Chondrocyte (in vitro differentiated cells): ENCODE measurements at regions not wholly inside any gene's neighbourhood (a gene's known extent, or its start where the extent isn't known, plus 50 kb on each side); places are given as distances from the start of the nearest gene placed in this dataset.

ENCODE experiments used
- DNase-seq: peaks from one replicate; pipeline ENCODE4 v3.0.0; 2021; ENCODE audit warnings: mixed read lengths, low spot score
- H3K27ac Mint-ChIP-seq: one replicate; pipeline ENCODE4 v1.8.0; 2021; ENCODE audit warnings: mild to moderate bottlenecking, moderate library complexity, mixed read lengths; ENCODE audit not compliant: unreplicated experiment
- H3K27me3 Mint-ChIP-seq: 2 replicates; pipeline ENCODE4 v1.8.0; 2021; ENCODE audit warnings: low read depth, mixed read lengths
- H3K36me3 Mint-ChIP-seq: 2 replicates; pipeline ENCODE4 v1.8.0; 2021; ENCODE audit warnings: low read depth, mixed read lengths
- H3K4me1 Mint-ChIP-seq: 2 replicates; pipeline ENCODE4 v1.8.0; 2021; ENCODE audit warnings: low read depth, mild to moderate bottlenecking, mixed read lengths
- H3K4me3 Mint-ChIP-seq: one replicate; pipeline ENCODE4 v1.8.0; 2021; ENCODE audit warnings: mild to moderate bottlenecking, moderate library complexity, mixed read lengths; ENCODE audit not compliant: unreplicated experiment
- H3K9me3 Mint-ChIP-seq: 2 replicates; pipeline ENCODE4 v1.8.0; 2021; ENCODE audit warnings: low read depth, mixed read lengths
- TF ChIP-seq, protein P1 (sequence below): fragments of 200-600 bp; sonication (generic); IDR thresholded peaks from 2 replicates; pipeline ENCODE4 v1.5.0; 2021; ENCODE audit warnings: antibody characterized with exemption, mild to moderate bottlenecking, moderate library complexity

DNA sequence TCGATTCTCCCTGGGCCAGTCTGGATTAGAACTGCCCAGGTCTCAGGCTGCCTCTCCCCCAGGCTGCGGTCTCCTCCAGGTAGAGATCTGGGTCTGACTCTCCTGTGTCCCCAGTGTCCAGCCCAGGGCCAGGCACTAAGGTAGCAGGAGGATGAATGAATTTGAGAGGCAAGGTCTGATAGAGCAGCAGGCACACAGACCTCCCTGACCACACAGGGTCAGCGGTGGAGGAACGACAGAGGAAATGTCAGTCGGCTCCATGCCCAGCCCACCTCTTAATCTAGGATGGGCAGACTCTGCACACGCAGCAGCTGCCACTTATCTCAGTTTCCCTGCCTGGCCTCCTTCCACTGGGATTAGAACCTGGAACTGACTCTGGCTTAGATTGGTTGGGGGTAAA, 272.7 kb upstream of the MVB12B start:
- peaks cover 28% of the 10 kb centered on the region for H3K27me3 Mint-ChIP-seq

DNA sequence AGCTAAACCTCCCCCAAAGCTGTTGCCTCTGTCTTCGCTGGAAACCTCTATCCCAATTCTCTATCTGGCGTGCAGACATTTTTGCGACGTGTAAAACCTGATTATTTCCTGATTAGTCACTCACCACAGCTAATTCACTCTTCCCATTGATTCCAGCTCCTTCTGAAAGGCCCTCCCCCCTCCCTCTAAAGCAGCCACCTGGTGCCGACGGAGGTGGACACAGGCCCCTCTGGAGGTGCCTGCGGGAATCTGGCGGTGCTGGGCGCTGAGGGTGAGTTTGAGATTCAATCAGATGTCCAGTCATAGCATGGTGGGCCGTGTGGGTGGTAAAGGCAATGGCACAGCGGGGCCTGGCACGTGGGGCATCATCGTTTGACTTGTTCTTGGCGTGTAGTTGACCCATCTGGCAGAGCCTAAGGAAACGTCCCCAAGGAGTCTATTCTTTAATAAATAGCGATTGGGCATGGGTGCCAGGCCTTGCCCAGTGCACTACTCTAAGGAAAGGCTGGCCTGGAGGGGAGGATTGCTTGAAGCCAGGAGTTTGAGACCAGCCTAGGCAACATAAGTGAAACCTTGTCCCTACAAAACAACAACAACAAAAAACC, 271.1 kb upstream of the MVB12B start:
- H3K27ac Mint-ChIP-seq, result no peak overlapping the region
- TF ChIP-seq, protein P1, sequence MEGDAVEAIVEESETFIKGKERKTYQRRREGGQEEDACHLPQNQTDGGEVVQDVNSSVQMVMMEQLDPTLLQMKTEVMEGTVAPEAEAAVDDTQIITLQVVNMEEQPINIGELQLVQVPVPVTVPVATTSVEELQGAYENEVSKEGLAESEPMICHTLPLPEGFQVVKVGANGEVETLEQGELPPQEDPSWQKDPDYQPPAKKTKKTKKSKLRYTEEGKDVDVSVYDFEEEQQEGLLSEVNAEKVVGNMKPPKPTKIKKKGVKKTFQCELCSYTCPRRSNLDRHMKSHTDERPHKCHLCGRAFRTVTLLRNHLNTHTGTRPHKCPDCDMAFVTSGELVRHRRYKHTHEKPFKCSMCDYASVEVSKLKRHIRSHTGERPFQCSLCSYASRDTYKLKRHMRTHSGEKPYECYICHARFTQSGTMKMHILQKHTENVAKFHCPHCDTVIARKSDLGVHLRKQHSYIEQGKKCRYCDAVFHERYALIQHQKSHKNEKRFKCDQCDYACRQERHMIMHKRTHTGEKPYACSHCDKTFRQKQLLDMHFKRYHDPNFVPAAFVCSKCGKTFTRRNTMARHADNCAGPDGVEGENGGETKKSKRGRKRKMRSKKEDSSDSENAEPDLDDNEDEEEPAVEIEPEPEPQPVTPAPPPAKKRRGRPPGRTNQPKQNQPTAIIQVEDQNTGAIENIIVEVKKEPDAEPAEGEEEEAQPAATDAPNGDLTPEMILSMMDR, result no peak
- H3K9me3 Mint-ChIP-seq, result no peaks in the 10 kb centered on the region
- DNase-seq, result no peak
- H3K36me3 Mint-ChIP-seq, result no peaks in the 10 kb centered on the region
- H3K4me3 Mint-ChIP-seq, result no peak overlapping the region
- H3K27me3 Mint-ChIP-seq, result peaks cover 35% of the 10 kb centered on the region
- no peaks in the 10 kb centered on the region for H3K4me1 Mint-ChIP-seq

More for the DNA sequence above, 272.7 kb upstream of the MVB12B start:
- Mint-ChIP-seq H3K9me3 (no peaks in the 10 kb centered on the region), H3K4me3 (no peak overlapping the region), H3K4me1 (no peaks in the 10 kb centered on the region), H3K36me3 (no peaks in the 10 kb centered on the region), H3K27ac (no peak overlapping the region)
- peak; percentile 43 for DNase-seq
- TF ChIP-seq, protein P1, result no peak

DNA sequence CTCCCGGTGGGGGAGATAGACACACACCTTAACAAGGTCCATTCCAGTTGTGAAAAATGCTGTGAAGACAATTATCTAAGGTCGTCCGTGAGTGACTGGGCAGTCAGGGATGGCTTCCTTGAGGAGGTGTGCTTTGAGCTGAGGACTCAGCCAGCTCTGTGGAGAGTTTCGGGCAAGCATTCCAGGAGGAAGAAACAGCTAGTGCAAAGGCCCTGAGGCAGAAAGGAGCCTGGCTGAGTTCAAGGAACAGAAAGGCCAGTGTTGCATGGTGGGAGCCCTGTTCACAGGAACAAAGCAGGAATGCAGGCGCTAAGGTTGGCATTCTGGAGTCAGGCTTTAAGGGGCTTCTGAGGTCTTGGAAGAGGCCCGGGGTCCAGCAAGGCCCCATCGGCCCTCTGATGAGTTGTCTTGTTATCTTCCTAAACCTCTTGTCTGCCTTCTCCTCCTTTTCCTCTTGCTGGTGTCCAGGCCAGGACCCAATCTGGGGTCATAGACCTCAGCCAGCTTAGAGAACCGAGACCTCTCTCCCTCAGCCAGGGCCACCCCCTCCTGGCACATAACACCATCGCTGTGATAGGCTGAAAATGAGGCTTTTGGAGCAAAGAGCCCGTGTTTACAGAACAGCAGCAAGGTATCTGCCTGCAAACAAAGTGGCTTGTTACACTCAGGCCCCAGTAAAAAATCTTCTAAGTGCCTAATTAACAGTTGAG, 270.2 kb upstream of the MVB12B start:
- TF ChIP-seq, protein P1, result no peak
- Mint-ChIP-seq H3K4me3 (no peak overlapping the region), H3K36me3 (no peaks in the 10 kb centered on the region), H3K27ac (no peak overlapping the region), H3K27me3 (peaks cover 38% of the 10 kb centered on the region), H3K9me3 (no peaks in the 10 kb centered on the region), H3K4me1 (no peaks in the 10 kb centered on the region)
- DNase-seq, result no peak

DNA sequence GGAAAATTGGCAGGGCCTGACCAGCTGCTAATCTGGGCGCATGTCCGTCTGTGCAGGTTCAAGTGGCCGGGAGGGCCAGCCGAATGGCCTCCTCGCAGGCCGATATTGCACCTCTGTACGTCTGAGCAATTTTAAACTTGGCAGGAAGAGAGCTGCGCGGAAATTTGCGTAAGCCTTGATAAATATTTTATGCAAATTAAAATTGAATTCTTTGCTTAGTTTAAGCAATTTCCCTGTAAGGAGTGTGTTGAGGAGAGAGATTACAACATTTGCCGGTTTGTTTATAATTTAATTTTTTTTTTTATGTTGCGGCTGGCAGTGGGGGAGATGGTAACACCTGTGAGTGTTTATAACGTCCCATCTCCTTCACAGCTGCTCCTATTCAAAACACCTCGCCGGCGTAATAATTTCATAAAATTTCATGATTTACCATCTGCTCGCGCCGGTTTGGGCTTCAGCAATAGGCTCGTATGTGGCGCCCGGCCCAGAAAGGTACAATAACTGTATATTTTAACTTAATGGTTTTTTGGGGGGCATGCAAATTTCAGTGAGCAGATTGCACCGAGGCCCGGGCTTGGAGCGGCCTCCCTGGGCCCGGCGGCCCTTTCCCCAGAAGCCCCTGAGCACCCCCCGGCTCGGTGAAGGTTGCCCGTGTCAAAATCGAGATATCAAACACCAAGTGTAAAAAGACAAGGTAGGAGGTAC, 269.4 kb upstream of the MVB12B start:
- TF ChIP-seq, protein P1, result no peak
- Mint-ChIP-seq H3K27ac (no peak overlapping the region), H3K4me1 (no peaks in the 10 kb centered on the region), H3K4me3 (no peak overlapping the region), H3K27me3 (peaks cover 43% of the 10 kb centered on the region), H3K9me3 (no peaks in the 10 kb centered on the region), H3K36me3 (no peaks in the 10 kb centered on the region)
- DNase-seq, result no peak

DNA sequence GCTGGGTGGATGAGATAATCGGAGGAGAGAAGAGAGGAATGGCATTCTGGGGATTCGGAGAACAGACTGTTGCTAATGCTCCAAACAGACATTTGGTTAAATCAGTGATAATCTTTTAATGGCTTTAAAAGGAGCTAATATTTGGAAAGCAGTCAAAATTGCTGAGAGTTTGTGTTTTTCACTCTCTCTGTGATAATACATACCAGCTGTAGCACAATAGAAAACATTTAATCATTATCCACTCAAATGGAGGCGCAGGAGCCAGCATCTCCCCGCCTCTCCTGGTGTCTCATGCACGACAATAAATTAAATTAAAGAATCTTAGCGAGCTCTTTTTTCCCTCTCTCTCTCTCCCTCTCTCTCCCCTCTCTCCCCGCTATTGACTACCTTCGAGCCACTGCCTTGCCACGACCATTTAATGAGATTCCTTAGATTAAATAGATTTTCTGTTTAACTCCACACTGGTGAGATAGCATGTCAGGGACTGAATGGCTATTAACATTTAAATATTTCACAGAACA, 268.6 kb upstream of the MVB12B start:
- Mint-ChIP-seq H3K4me3 (no peak overlapping the region), H3K27me3 (peaks cover 41% of the 10 kb centered on the region), H3K4me1 (no peaks in the 10 kb centered on the region), H3K36me3 (no peaks in the 10 kb centered on the region), H3K27ac (no peak overlapping the region), H3K9me3 (no peaks in the 10 kb centered on the region)
- no peak for DNase-seq
- TF ChIP-seq, protein P1, result no peak
